ENCODE measurements at regions not wholly inside any gene's neighbourhood (a gene's known extent, or its start where the extent isn't known, plus 50 kb on each side); places are given as distances from the start of the nearest gene placed in this dataset.

GRCh38 chr16:50479771-50480170, 68.4 kb upstream of the NKD1 start (continued):
- TF ChIP-seq REST (IDR thresholded peaks at IDR 0.05; ENCODE audit: low read depth, low read length) (no peak), ATF2 (IDR thresholded peaks at IDR 0.05; ENCODE audit: low read length) (no peak), EP300 (IDR thresholded peaks at IDR 0.05; ENCODE audit: borderline replicate concordance in 1 of 2, control insufficient read depth in 1 of 2, low read depth in 2 of 2, low read length in 2 of 2) (no peak), CHD1 (IDR thresholded peaks at IDR 0.05; ENCODE audit: low read depth, low read length) (no peak), JUND (IDR thresholded peaks at IDR 0.05; ENCODE audit: low read depth, low read length) (no peak), POLR2AphosphoS5 (IDR thresholded peaks at IDR 0.05; ENCODE audit: low read length) (no peak), SIN3A (IDR thresholded peaks at IDR 0.05; ENCODE audit: low read depth, low read length) (no peak), TCF3 (IDR thresholded peaks at IDR 0.05; ENCODE audit: borderline replicate concordance, insufficient read depth, low read depth, low read length) (no peak)

GRCh38 chr16:50478773-50479149, 69.4 kb upstream of the NKD1 start:
- BruUV-seq (replicated peaks), result no TSS peak
- H3K4me2 ChIP-seq (ENCODE audit: control insufficient read depth, insufficient read depth), result no peak overlapping the region
- no peak overlapping the region for H3K9ac ChIP-seq (ENCODE audit: control insufficient read depth, insufficient read depth, low read length)
- no peaks in the 10 kb centered on the region for H3K36me3 ChIP-seq (ENCODE audit: control insufficient read depth in 2 of 2, insufficient read depth in 2 of 2, low read length in 1 of 2)
- H3K79me2 ChIP-seq (ENCODE audit: control insufficient read depth, insufficient read depth, low read length), result no peaks in the 10 kb centered on the region
- ChIA-PET SMC1A (ENCODE audit: uncharacterized antibody, unreplicated experiment) (no interaction called here), CTCF (no interaction called here), RAD21 (ENCODE audit: unreplicated experiment) (no interaction called here), POLR2A (no interaction called here)
- FAIRE-seq (no peak), DNase-seq (ENCODE audit: low read depth, low spot score) (no peak), ATAC-seq (no peak)
- no peak overlapping the region for H3K27ac ChIP-seq (ENCODE audit: control insufficient read depth, insufficient read depth)
- H4K20me1 ChIP-seq (ENCODE audit: control insufficient read depth, insufficient read depth), result no peaks in the 10 kb centered on the region
- H3K27me3 ChIP-seq (replicated peaks in 1 of 2; ENCODE audit: control insufficient read depth in 2 of 2, insufficient read depth in 2 of 2, low read length in 1 of 2), result no peaks in the 10 kb centered on the region
- no peak overlapping the region for H3K4me3 ChIP-seq
- no peaks in the 10 kb centered on the region for H3K9me3 ChIP-seq (replicated peaks; ENCODE audit: control insufficient read depth, insufficient read depth, low read length)
- intact Hi-C loops (cut with micrococcal nuclease; ENCODE audit: unreplicated experiment), result no loop called here
- TF ChIP-seq ATF2 (IDR thresholded peaks at IDR 0.05; ENCODE audit: low read length) (no peak), BCL11A (IDR thresholded peaks at IDR 0.05; ENCODE audit: low read depth, low read length) (no peak), YY1 (IDR thresholded peaks at IDR 0.05; ENCODE audit: low read depth, low read length) (no peak), EGR1 (IDR thresholded peaks at IDR 0.05; ENCODE audit: borderline replicate concordance in 1 of 2, low read depth in 2 of 2, low read length in 2 of 2) (no peak)
- 23% methylated on average over 9 of the region's 9 CpGs for WGBS (ENCODE audit: insufficient coverage, insufficient replicate concordance, low lambda C conversion rate, missing lambda C conversion rate)
- in situ Hi-C loops (cut with MboI), result no loop called here
- H2AFZ ChIP-seq (ENCODE audit: control insufficient read depth, low read depth, low read length), result no peak overlapping the region
- H3K4me1 ChIP-seq (ENCODE audit: control insufficient read depth, insufficient read depth, low read length), result peaks cover 6% of the 10 kb centered on the region
